GM19239 (cell line): ENCODE measurements at regions not wholly inside any gene's neighbourhood (a gene's known extent, or its start where the extent isn't known, plus 50 kb on each side); places are given as distances from the start of the nearest gene placed in this dataset.

Experiments used
- DNase-seq: peaks from one replicate; pipeline ENCODE4 v3.0.0; 2011; ENCODE audit warnings: low spot score; ENCODE audit not compliant: insufficient read length
- FAIRE-seq: peaks from 2 replicates; lab custom pipeline; 2011; peaks lifted over from hg19 to GRCh38; lab: Jason Lieb, UNC

GRCh38 chr4:123701131-123701575 lies 304.6 kb downstream of the SPRY1 start:
- no peak for FAIRE-seq

GRCh38 chr4:123705419-123705818 lies 308.8 kb downstream of the SPRY1 start:
- no peak for DNase-seq
- FAIRE-seq = peak; percentile 18

More at GRCh38 chr4:123701131-123701575, 304.6 kb downstream of the SPRY1 start:
- no peak for DNase-seq

DNA sequence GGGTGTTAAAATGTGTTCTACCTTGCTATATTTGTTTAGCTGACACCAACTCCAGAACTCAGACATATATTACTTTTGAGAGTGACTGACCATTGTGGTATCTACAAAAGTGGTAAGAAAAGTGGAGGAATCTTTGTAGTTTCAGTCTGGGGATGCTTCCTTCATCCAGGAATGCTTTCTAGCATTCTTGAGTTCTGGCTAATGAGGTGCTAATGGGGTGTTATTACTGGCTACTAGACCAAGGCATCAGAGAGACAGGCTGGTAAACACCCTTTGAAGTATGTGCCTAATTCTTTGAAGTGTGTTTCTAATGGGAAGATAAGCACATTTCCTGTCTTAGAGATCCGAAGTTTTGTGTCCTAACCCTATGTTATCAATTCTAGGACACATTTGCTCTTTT lies 310.4 kb downstream of the SPRY1 start:
- FAIRE-seq (no peak), DNase-seq (no peak)

- FAIRE-seq = no peak
Measured at GRCh38 chr4:123708902-123709301, 312.3 kb downstream of the SPRY1 start.

GRCh38 chr4:123709336-123709735 lies 312.7 kb downstream of the SPRY1 start:
- no peak for DNase-seq
- FAIRE-seq = no peak

More at GRCh38 chr4:123708902-123709301, 312.3 kb downstream of the SPRY1 start:
- DNase-seq = no peak

GRCh38 chr4:123731035-123731434 lies 334.4 kb downstream of the SPRY1 start:
- no peak for FAIRE-seq
- no peak for DNase-seq

- FAIRE-seq (no peak), DNase-seq (no peak)
Measured at GRCh38 chr4:123737156-123737555, 340.6 kb downstream of the SPRY1 start.

- no peak for FAIRE-seq
- no peak for DNase-seq
Measured at GRCh38 chr4:123739806-123740205, 343.2 kb downstream of the SPRY1 start.

GRCh38 chr4:123740236-123740635 lies 343.6 kb downstream of the SPRY1 start:
- FAIRE-seq (no peak), DNase-seq (no peak)

GRCh38 chr4:123741906-123742305 lies 345.3 kb downstream of the SPRY1 start:
- no peak for FAIRE-seq
- DNase-seq = no peak

GRCh38 chr4:123743848-123744247 lies 347.3 kb downstream of the SPRY1 start:
- no peak for DNase-seq
- FAIRE-seq = no peak

DNA sequence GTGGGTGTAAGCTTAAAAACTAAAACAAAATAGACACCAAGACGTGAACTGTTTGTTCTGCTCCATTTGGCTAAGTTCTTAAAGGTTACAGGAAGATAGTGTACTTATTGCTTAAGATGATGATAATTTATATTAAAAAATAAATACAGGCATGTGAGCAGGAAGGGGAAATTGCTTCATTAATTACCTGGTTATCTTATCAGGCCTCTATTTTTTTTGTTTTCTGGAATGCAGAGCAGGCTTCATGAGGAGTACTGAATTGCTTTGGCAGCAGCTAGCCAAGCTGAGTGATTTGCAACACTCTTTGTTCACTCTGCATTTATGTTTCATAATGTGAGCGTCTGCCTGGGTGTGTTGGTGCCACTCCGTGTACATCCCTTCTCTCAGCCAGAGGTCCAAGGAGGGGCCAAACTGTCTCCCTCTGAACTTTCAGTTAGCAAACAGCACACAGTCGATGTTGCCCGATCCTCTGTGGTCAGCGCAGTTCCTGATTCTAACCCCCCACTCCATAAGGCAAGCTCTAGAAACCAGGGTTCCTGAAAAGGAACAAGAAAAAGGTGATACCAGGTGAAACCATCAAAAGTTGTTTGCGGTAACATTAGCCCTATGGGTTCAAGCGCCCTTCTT lies 348.2 kb downstream of the SPRY1 start:
- FAIRE-seq (no peak), DNase-seq (no peak)

GRCh38 chr4:123747016-123747415 lies 350.4 kb downstream of the SPRY1 start:
- no peak for DNase-seq
- no peak for FAIRE-seq

GRCh38 chr4:123748806-123749205 lies 352.2 kb downstream of the SPRY1 start:
- DNase-seq = no peak
- no peak for FAIRE-seq

- no peak for DNase-seq
- no peak for FAIRE-seq
Measured at GRCh38 chr4:123749383-123749782, 352.8 kb downstream of the SPRY1 start.

DNA sequence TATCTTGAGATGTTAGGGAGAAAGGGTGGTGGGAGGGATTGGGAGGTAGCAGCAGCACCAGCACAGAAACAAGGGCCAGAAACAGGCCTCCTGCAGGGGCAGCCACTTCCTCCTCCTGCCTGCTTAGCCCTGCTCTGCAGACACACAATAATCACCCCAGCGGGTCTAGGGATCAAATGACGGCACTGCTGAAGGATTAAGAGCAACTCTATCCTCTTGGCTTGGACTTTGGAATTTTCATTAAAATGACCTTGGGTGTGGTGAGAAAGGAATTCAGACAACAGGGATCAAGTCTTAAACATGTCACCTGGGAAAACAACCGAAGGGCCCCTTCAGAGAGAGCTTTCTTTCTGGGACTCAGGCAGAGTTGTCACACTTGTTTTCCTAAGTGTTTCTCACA lies 353.4 kb downstream of the SPRY1 start:
- no peak for DNase-seq

GRCh38 chr4:123755655-123756054 lies 359.1 kb downstream of the SPRY1 start:
- DNase-seq (no peak), FAIRE-seq (no peak)

More for the DNA sequence above, 353.4 kb downstream of the SPRY1 start:
- no peak for FAIRE-seq

GRCh38 chr4:123767806-123768205 lies 371.2 kb downstream of the SPRY1 start:
- no peak for FAIRE-seq
- DNase-seq = no peak

DNA sequence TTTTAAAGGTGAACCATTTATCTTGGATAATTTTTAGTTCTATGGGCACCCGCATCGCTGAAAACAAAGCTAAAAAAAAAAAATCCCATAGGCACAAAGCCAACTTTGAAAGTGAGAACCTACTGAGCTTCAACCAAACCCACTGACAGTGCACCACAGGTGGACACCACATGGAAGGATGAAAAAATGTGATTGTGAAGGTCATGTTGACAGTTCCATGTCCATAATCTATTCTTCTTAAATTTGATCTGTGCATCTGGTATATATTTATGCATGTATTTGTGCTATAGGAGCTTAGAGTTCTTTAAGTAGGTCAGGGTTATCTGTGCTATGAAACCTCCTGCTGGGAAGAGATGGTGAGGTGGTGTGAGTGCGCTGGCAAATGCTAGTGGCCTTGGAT lies 374.3 kb downstream of the SPRY1 start:
- FAIRE-seq (no peak), DNase-seq (no peak)

DNA sequence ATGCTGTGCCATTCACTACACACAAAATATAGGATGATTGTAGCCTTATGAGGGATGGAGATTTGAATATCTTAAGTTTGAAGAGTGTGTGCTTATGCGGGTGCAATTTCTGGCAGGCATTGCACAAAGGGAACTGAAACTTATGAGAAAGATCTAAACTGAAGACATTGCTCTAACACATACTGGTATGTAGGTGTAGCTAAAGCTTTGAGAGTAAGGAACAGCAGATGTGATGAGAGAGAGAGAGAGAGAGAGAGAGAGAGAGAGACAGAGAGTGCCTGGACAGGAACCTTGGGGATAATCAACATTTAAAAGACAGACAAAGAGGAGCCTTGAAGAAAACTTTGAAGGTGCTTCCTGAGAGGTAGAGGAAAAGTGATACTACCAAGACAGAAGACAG lies 379.7 kb downstream of the SPRY1 start:
- FAIRE-seq (peak; percentile 26), DNase-seq (peak; percentile 4)

- DNase-seq = no peak
- FAIRE-seq = no peak
Measured at GRCh38 chr4:123777373-123777772, 380.8 kb downstream of the SPRY1 start.

- DNase-seq (no peak), FAIRE-seq (no peak)
Measured at GRCh38 chr4:123783151-123783790, 386.7 kb downstream of the SPRY1 start.
